A549 (cell line): ENCODE measurements at regions not wholly inside any gene's neighbourhood (a gene's known extent, or its start where the extent isn't known, plus 50 kb on each side); places are given as distances from the start of the nearest gene placed in this dataset.
A peak's percentile ranks its signal among the peaks of the same experiment; 100 is the strongest.

ENCODE experiments used
- ATAC-seq, 2 experiments: fragments of 200-7000 bp in 1 of 2; fragments of >200 bp in 1 of 2; cut with Nextera tagmentation in 1 of 2; cut with Tn5 transposase in 1 of 2; 3 replicates each; pipeline versions ENCODE4 v1.8.0 to v1.9.1; 2018 to 2020; ENCODE audit warnings: mild to moderate bottlenecking in 1 of 2, moderate library complexity in 1 of 2
- CTCF ChIA-PET: fragments of 300-600 bp; sonication (Branson Sonifier 250); formaldehyde crosslinking; extraction: SDS; loops from one replicate; lab custom pipeline; 2021; ENCODE audit warnings: antibody characterized with exemption, inconsistent platforms; lab: Yijun Ruan, JAX
- POLR2A ChIA-PET: fragments of 350-600 bp; formaldehyde crosslinking; extraction: SDS; loops from one replicate; lab custom pipeline; 2021; ENCODE audit warnings: antibody characterized with exemption, inconsistent platforms; lab: Yijun Ruan, JAX
- DNase-seq, 2 experiments: peaks; one replicate each; pipeline versions ENCODE4 v3.0.0 to v3.0.0-alpha.2; 2011 to 2016; ENCODE audit warnings: low read depth in 1 of 2, low spot score in 1 of 2
- FAIRE-seq: peaks from 2 replicates; lab custom pipeline; 2011; peaks lifted over from hg19 to GRCh38; lab: Jason Lieb, UNC
- H3K27ac ChIP-seq, 2 experiments: fragments of >200 bp; sonication (Bioruptor Twin); formaldehyde crosslinking; 3 replicates each; pipeline ENCODE4 v1.5.1; 2016 to 2017
- H3K4me1 ChIP-seq: fragments of >200 bp; sonication (Bioruptor Twin); formaldehyde crosslinking; 3 replicates; pipeline ENCODE4 v1.6.1; 2016
- H3K4me2 ChIP-seq: fragments of >200 bp; sonication (Bioruptor Twin); formaldehyde crosslinking; 3 replicates; pipeline ENCODE4 v1.6.1; 2016
- H3K4me3 ChIP-seq: fragments of >200 bp; sonication (Bioruptor Twin); formaldehyde crosslinking; 3 replicates; pipeline ENCODE4 v1.5.1; 2016
- H3K9me3 ChIP-seq: fragments of >200 bp; sonication (Bioruptor Twin); formaldehyde crosslinking; 3 replicates; pipeline ENCODE4 v1.6.1; 2016
- CBX2 ChIP-seq: fragments of 200-600 bp; sonication (generic); IDR thresholded peaks from 2 replicates; pipeline ENCODE4 v1.6.1; 2016; ENCODE audit warnings: low read depth, mild to moderate bottlenecking, borderline replicate concordance
- CHD4 ChIP-seq: fragments of 200-600 bp; sonication (generic); IDR thresholded peaks from 2 replicates; pipeline ENCODE4 v1.6.1; 2016; ENCODE audit warnings: antibody characterized with exemption, mild to moderate bottlenecking, borderline replicate concordance
- E2F6 ChIP-seq: IDR thresholded peaks from 2 replicates; pipeline ENCODE4 v1.6.1; 2012; ENCODE audit warnings: low read depth, borderline replicate concordance
- EP300 ChIP-seq, 2 experiments: fragments of >200 bp; sonication (Bioruptor Twin); formaldehyde crosslinking; IDR thresholded peaks; 2 replicates in 1 of 2; 3 replicates in 1 of 2; pipeline ENCODE4 v1.6.1; 2016 to 2017
- FOSL2 ChIP-seq, 2 experiments: fragments of 450-650 bp in 1 of 2; fragments of >200 bp in 1 of 2; sonication (Bioruptor Twin) in 1 of 2; formaldehyde crosslinking; IDR thresholded peaks; 2 replicates each; pipeline versions ENCODE4 v1.5.0 to v1.6.1; 2016 to 2020; ENCODE audit warnings: mild to moderate bottlenecking in 1 of 2, moderate library complexity in 1 of 2
- GATA3 ChIP-seq: IDR thresholded peaks from 2 replicates; pipeline ENCODE4 v1.6.1; 2012; ENCODE audit warnings: borderline replicate concordance
- HES2 ChIP-seq: fragments of >200 bp; sonication (Bioruptor Twin); formaldehyde crosslinking; IDR thresholded peaks from 2 replicates; pipeline ENCODE4 v1.6.1; 2016
- HEYL ChIP-seq: fragments of 250-450 bp; sonication (Bioruptor Pico); IDR thresholded peaks from 2 replicates; pipeline ENCODE4 v1.8.0; 2021; ENCODE audit warnings: mild to moderate bottlenecking, moderate library complexity
- HOXB13 ChIP-seq: fragments of 250-450 bp; sonication (Bioruptor Pico); IDR thresholded peaks from 2 replicates; pipeline ENCODE4 v1.5.0; 2020; ENCODE audit warnings: low read depth, mild to moderate bottlenecking, moderate library complexity
- JUNB ChIP-seq: fragments of >200 bp; sonication (Bioruptor Twin); formaldehyde crosslinking; IDR thresholded peaks from 2 replicates; pipeline ENCODE4 v1.6.1; 2016
- MAFK ChIP-seq: fragments of 450-650 bp; IDR thresholded peaks from 2 replicates; pipeline ENCODE4 v1.6.1; 2014; ENCODE audit not compliant: partially characterized antibody
- MYC ChIP-seq: IDR thresholded peaks from 2 replicates; pipeline ENCODE4 v1.6.1; 2012; ENCODE audit warnings: mild to moderate bottlenecking, inconsistent platforms, low read length, improper control_type of control experiment, borderline replicate concordance
- PBX3 ChIP-seq: IDR thresholded peaks from 2 replicates; pipeline ENCODE4 v1.6.1; 2012
- POLR2A ChIP-seq: IDR thresholded peaks from 2 replicates; pipeline ENCODE4 v1.6.1; 2012; ENCODE audit warnings: mild to moderate bottlenecking, low read length
- POLR2AphosphoS2 ChIP-seq: conservative IDR thresholded peaks from 2 replicates; pipeline ENCODE4 v1.6.1; 2012; ENCODE audit warnings: low read length, improper control_type of control experiment, inconsistent platforms
- RAD21 ChIP-seq, 2 experiments: fragments of >200 bp in 1 of 2; sonication (Bioruptor Twin) in 1 of 2; formaldehyde crosslinking in 1 of 2; IDR thresholded peaks in 1 of 2; conservative IDR thresholded peaks in 1 of 2; 2 replicates in 1 of 2; 3 replicates in 1 of 2; pipeline ENCODE4 v1.6.1; 2012 to 2018; ENCODE audit warnings: inconsistent platforms in 1 of 2
- RCOR1 ChIP-seq: fragments of 150-350 bp; IDR thresholded peaks from 2 replicates; pipeline ENCODE4 v1.6.1; 2014; ENCODE audit warnings: antibody characterized with exemption, low read length, low read depth
- RFX5 ChIP-seq: fragments of 450-650 bp; IDR thresholded peaks from 2 replicates; pipeline ENCODE4 v1.7.1; 2014; ENCODE audit warnings: antibody characterized with exemption, mild to moderate bottlenecking, moderate library complexity
- SMC3 ChIP-seq: fragments of >200 bp; sonication (Bioruptor Twin); formaldehyde crosslinking; IDR thresholded peaks from 3 replicates; pipeline ENCODE4 v1.6.1; 2018; ENCODE audit warnings: inconsistent platforms
- USF2 ChIP-seq: fragments of 450-650 bp; IDR thresholded peaks from 2 replicates; pipeline ENCODE4 v1.6.1; 2014; ENCODE audit warnings: antibody characterized with exemption
- ZNF302 ChIP-seq: fragments of 250-450 bp; sonication (Bioruptor Pico); IDR thresholded peaks from 2 replicates; pipeline ENCODE4 v1.9.0; 2021; ENCODE audit warnings: inconsistent platforms, mild to moderate bottlenecking, moderate library complexity
- WGBS: methylation state at CpG from one replicate; pipeline ENCODE4 v1.1.6; 2017; ENCODE audit errors: missing lambda C conversion rate; 5-methylcytosine and 5-hydroxymethylcytosine counted together
- TF ChIP-seq, protein P1 (sequence below): IDR thresholded peaks from 2 replicates; pipeline ENCODE4 v1.6.1; 2012
- TF ChIP-seq, protein P2 (sequence below): fragments of >200 bp; sonication (Bioruptor Twin); formaldehyde crosslinking; IDR thresholded peaks from 3 replicates; pipeline ENCODE4 v1.5.1; 2016

DNA sequence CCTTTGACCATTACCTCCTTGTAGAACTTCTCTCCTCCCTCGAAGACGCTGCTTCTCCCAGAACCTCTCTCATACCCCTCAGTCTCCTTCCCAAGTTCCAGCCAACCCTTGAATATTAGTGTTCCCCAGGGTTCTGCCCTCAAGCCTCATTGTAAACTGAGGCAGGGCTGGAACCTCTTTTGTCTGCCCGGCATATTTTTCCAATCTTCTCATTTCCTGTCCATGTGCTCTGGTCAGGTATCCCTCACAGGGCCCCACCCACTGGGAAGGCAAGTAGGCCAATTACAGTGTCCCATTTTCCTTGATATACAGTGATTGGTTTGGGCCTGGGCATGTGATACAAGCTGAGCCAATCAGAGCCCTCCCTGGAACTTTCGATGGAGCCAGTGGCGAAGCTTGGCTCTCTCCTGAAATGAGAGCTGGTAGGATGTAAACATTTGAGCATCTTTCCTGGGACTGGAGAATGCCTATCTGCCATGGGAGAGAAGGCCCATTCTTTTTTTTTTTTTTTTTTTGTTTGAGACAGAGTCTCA, 57.1 kb upstream of the ID3 start:
- H3K4me3 ChIP-seq, result no peak overlapping the region
- DNase-seq (peak in 1 of 2 experiments; percentile 27), FAIRE-seq (no peak), ATAC-seq (peak in 1 of 2 experiments; percentile 35; a peak in 3 of 6 replicates)
- H3K4me2 ChIP-seq, result no peak overlapping the region
- no peaks in the 10 kb centered on the region for H3K4me1 ChIP-seq
- ChIA-PET CTCF (interaction anchor here (0.6 to 1.2 kb wide), 5 partner anchors 17 to 61 kb away, joined by 3 to 5 read pairs (median 3); no protein-coding TSS in a partner anchor), POLR2A (no interaction called here)
- no peaks in the 10 kb centered on the region for H3K9me3 ChIP-seq
- WGBS, result 96% methylated on average over 5 of the region's 5 CpGs
- no peak for TF ChIP-seq RAD21 (conservative IDR thresholded peaks at IDR 0.05 in 1 of 2, IDR thresholded peaks at IDR 0.05 in 1 of 2)
- TF ChIP-seq USF2, result peak; percentile 46; the same call in 1 of the 2 replicates
- no peak overlapping the region for H3K27ac ChIP-seq

GRCh38 chr1:23615852-23616251, 56.6 kb upstream of the ID3 start:
- 58% methylated on average over 3 of the region's 3 CpGs for WGBS
- ChIA-PET CTCF (interaction anchor here (0.6 to 1.0 kb wide), 2 partner anchors 38 to 60 kb away, joined by 3 to 5 read pairs; no protein-coding TSS in a partner anchor), POLR2A (no interaction called here)
- FAIRE-seq, result no peak
- no peak overlapping the region for H3K4me2 ChIP-seq
- DNase-seq, result no peak
- no peak for TF ChIP-seq PBX3
- TF ChIP-seq RCOR1, result no peak
- TF ChIP-seq HOXB13 (CRISPR knock-in tag), result no peak
- no peak for TF ChIP-seq CBX2
- no peak overlapping the region for H3K27ac ChIP-seq
- no peaks in the 10 kb centered on the region for H3K4me1 ChIP-seq
- H3K4me3 ChIP-seq, result no peak overlapping the region
- ATAC-seq, result no peak
- no peaks in the 10 kb centered on the region for H3K9me3 ChIP-seq

DNA sequence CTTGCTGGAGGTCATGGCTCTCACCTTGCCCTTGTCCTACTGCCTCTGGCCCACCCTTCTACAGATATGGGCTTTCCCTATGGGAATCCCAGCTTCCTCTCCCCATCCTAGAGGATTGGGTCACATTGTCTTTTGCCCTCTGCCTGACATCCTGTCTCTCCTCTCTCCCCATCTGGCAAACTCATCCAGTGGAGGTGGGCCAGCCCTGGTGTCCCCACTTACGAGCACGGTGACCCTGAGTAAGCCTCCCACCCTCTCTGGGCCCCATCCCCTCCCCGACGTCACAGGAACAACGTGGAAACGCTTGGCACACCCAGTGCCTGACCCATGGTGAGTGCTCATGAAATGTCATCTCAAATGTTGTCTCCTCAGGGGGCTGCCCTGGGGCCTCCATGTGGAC, 56.1 kb upstream of the ID3 start:
- Histone ChIP-seq H3K27ac (peak overlapping the region in 1 of 2 experiments; percentile 26; a peak in 1 of 6 replicates), H3K4me2 (no peak overlapping the region), H3K4me3 (no peak overlapping the region), H3K4me1 (no peaks in the 10 kb centered on the region), H3K9me3 (no peaks in the 10 kb centered on the region)
- CTCF ChIA-PET, result no interaction called here
- ATAC-seq (no peak), DNase-seq (no peak), FAIRE-seq (no peak)
- no peak for TF ChIP-seq SMC3
- TF ChIP-seq MAFK, result no peak
- TF ChIP-seq, protein P1, sequence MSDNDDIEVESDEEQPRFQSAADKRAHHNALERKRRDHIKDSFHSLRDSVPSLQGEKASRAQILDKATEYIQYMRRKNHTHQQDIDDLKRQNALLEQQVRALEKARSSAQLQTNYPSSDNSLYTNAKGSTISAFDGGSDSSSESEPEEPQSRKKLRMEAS, result no peak
- WGBS, result 79% methylated on average over 6 of the region's 6 CpGs
- POLR2A ChIA-PET, result no interaction called here

GRCh38 chr1:23614032-23614660, 54.8 kb upstream of the ID3 start:
- H3K27ac ChIP-seq, result no peak overlapping the region
- H3K9me3 ChIP-seq, result no peaks in the 10 kb centered on the region
- H3K4me1 ChIP-seq, result no peaks in the 10 kb centered on the region
- no peak overlapping the region for H3K4me2 ChIP-seq
- FAIRE-seq (no peak), ATAC-seq (no peak), DNase-seq (no peak)
- ChIA-PET CTCF (interaction anchor here (1.2 kb wide), 1 partner anchor 70 kb away, joined by 3 read pairs; no protein-coding TSS in a partner anchor), POLR2A (no interaction called here)
- no peak overlapping the region for H3K4me3 ChIP-seq
- WGBS, result 86% methylated on average over 8 of the region's 8 CpGs
- TF ChIP-seq HES2 (no peak), GATA3 (no peak), JUNB (no peak), RAD21 (conservative IDR thresholded peaks at IDR 0.05 in 1 of 2, IDR thresholded peaks at IDR 0.05 in 1 of 2) (no peak), CBX2 (no peak), POLR2A (no peak), RCOR1 (no peak), RFX5 (no peak), E2F6 (no peak), CHD4 (no peak), ZNF302 (CRISPR knock-in tag) (no peak), HEYL (no peak), MYC (no peak), FOSL2 (IDR thresholded peaks at IDR 0.05) (no peak), FOSL2 (CRISPR knock-in tag; IDR thresholded peaks at IDR 0.05) (no peak), EP300 (IDR thresholded peaks at IDR 0.05) (no peak), POLR2AphosphoS2 (no peak)
- TF ChIP-seq, protein P2, sequence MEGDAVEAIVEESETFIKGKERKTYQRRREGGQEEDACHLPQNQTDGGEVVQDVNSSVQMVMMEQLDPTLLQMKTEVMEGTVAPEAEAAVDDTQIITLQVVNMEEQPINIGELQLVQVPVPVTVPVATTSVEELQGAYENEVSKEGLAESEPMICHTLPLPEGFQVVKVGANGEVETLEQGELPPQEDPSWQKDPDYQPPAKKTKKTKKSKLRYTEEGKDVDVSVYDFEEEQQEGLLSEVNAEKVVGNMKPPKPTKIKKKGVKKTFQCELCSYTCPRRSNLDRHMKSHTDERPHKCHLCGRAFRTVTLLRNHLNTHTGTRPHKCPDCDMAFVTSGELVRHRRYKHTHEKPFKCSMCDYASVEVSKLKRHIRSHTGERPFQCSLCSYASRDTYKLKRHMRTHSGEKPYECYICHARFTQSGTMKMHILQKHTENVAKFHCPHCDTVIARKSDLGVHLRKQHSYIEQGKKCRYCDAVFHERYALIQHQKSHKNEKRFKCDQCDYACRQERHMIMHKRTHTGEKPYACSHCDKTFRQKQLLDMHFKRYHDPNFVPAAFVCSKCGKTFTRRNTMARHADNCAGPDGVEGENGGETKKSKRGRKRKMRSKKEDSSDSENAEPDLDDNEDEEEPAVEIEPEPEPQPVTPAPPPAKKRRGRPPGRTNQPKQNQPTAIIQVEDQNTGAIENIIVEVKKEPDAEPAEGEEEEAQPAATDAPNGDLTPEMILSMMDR, result no peak
- TF ChIP-seq, protein P1, result no peak
